Fibroblast of lung (primary cell): ENCODE measurements at regions not wholly inside any gene's neighbourhood (a gene's known extent, or its start where the extent isn't known, plus 50 kb on each side); places are given as distances from the start of the nearest gene placed in this dataset.
A peak's percentile ranks its signal among the peaks of the same experiment; 100 is the strongest.

ENCODE experiments used
- DNase-seq, 2 donors: peaks; one replicate each; pipeline versions ENCODE4 v3.0.0 to v3.0.0-alpha.2; 2010; ENCODE audit warnings: low read depth in 2 of 2
- H2AFZ ChIP-seq: 2 replicates; pipeline ENCODE4 v1.5.1; 2012; ENCODE audit warnings: low read length, control low read depth, inconsistent platforms
- H3K27ac ChIP-seq: 2 replicates; pipeline ENCODE4 v1.5.1; 2011; ENCODE audit warnings: low read length, control low read depth; ENCODE audit not compliant: insufficient read depth
- H3K27me3 ChIP-seq: 2 replicates; pipeline ENCODE4 v1.5.1; 2011; ENCODE audit warnings: mild to moderate bottlenecking, low read length; ENCODE audit not compliant: control insufficient read depth, insufficient read depth
- H3K36me3 ChIP-seq: 2 replicates; pipeline ENCODE4 v1.5.1; 2011; ENCODE audit warnings: low read length; ENCODE audit not compliant: control insufficient read depth, insufficient read depth
- H3K4me1 ChIP-seq: 2 replicates; pipeline ENCODE4 v1.5.1; 2011; ENCODE audit warnings: low read length; ENCODE audit not compliant: control insufficient read depth, insufficient read depth; ENCODE audit errors: extremely low read depth
- H3K4me2 ChIP-seq: 2 replicates; pipeline ENCODE4 v1.5.1; 2011; ENCODE audit warnings: low read length, control low read depth; ENCODE audit not compliant: insufficient read depth; ENCODE audit errors: extremely low read depth
- H3K4me3 ChIP-seq, 4 experiments: fragments of 200-600 bp in 1 of 4; sonication (generic) in 1 of 4; replicated peaks in 1 of 4; 2 replicates each; pipeline ENCODE4 v1.5.1; 2011 to 2016; ENCODE audit warnings: low read length in 4 of 4, low read depth in 3 of 4, mild to moderate bottlenecking in 3 of 4, control low read depth in 2 of 4, inconsistent platforms in 1 of 4, mixed read lengths in 1 of 4; ENCODE audit not compliant: insufficient read depth in 1 of 4; ENCODE audit errors: control extremely low read depth in 1 of 4
- H3K79me2 ChIP-seq: 2 replicates; pipeline ENCODE4 v1.5.1; 2012; ENCODE audit warnings: mild to moderate bottlenecking, low read length, inconsistent platforms; ENCODE audit not compliant: control insufficient read depth, insufficient read depth
- H3K9ac ChIP-seq: 2 replicates; pipeline ENCODE4 v1.5.1; 2011; ENCODE audit warnings: mild to moderate bottlenecking, low read length, control low read depth; ENCODE audit not compliant: insufficient read depth
- H3K9me3 ChIP-seq: 2 replicates; pipeline ENCODE4 v1.5.1; 2012; ENCODE audit warnings: low read depth, low read length; ENCODE audit not compliant: control insufficient read depth, insufficient read depth
- H4K20me1 ChIP-seq: 2 replicates; pipeline ENCODE4 v1.5.1; 2011; ENCODE audit warnings: low read length; ENCODE audit not compliant: control insufficient read depth, insufficient read depth; ENCODE audit errors: extremely low read depth
- EZH2 ChIP-seq: IDR thresholded peaks from 2 replicates; pipeline ENCODE4 v1.5.1; 2012; ENCODE audit warnings: low read length, control low read depth, mild to moderate bottlenecking; ENCODE audit errors: missing control alignments
- TF ChIP-seq, protein P1 (sequence below), 2 donors: IDR thresholded peaks in 1 of 2; conservative IDR thresholded peaks in 1 of 2; 1 replicate in 1 of 2; 2 replicates in 1 of 2; pipeline ENCODE4 v1.5.1; 2011 to 2012; ENCODE audit warnings: low read length in 2 of 2, control low read depth in 1 of 2, inconsistent platforms in 1 of 2, low read depth in 1 of 2, mild to moderate bottlenecking in 1 of 2

GRCh38 chr3:118573912-118574311 is 460.7 kb downstream of the IGSF11 start:
- H3K27me3 ChIP-seq, result no peaks in the 10 kb centered on the region
- H2AFZ ChIP-seq, result no peak overlapping the region
- H3K9me3 ChIP-seq, result no peaks in the 10 kb centered on the region
- no peaks in the 10 kb centered on the region for H3K4me1 ChIP-seq
- no peak overlapping the region for H3K4me2 ChIP-seq
- no peak for DNase-seq
- TF ChIP-seq, protein P1, sequence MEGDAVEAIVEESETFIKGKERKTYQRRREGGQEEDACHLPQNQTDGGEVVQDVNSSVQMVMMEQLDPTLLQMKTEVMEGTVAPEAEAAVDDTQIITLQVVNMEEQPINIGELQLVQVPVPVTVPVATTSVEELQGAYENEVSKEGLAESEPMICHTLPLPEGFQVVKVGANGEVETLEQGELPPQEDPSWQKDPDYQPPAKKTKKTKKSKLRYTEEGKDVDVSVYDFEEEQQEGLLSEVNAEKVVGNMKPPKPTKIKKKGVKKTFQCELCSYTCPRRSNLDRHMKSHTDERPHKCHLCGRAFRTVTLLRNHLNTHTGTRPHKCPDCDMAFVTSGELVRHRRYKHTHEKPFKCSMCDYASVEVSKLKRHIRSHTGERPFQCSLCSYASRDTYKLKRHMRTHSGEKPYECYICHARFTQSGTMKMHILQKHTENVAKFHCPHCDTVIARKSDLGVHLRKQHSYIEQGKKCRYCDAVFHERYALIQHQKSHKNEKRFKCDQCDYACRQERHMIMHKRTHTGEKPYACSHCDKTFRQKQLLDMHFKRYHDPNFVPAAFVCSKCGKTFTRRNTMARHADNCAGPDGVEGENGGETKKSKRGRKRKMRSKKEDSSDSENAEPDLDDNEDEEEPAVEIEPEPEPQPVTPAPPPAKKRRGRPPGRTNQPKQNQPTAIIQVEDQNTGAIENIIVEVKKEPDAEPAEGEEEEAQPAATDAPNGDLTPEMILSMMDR (conservative IDR thresholded peaks at IDR 0.05 in 1 of 2, IDR thresholded peaks at IDR 0.05 in 1 of 2; ENCODE audit: low read depth in 1 of 2, low read length in 2 of 2), result no peak
- no peak for TF ChIP-seq EZH2
- no peak overlapping the region for H3K9ac ChIP-seq
- no peaks in the 10 kb centered on the region for H3K79me2 ChIP-seq
- no peak overlapping the region for H3K4me3 ChIP-seq
- H3K36me3 ChIP-seq, result no peaks in the 10 kb centered on the region
- no peaks in the 10 kb centered on the region for H4K20me1 ChIP-seq
- H3K27ac ChIP-seq, result no peak overlapping the region

- Histone ChIP-seq H3K4me1 (no peaks in the 10 kb centered on the region), H2AFZ (no peak overlapping the region), H4K20me1 (no peaks in the 10 kb centered on the region), H3K27me3 (no peaks in the 10 kb centered on the region), H3K4me3 (no peak overlapping the region), H3K79me2 (no peaks in the 10 kb centered on the region), H3K9me3 (no peaks in the 10 kb centered on the region), H3K36me3 (no peaks in the 10 kb centered on the region), H3K9ac (no peak overlapping the region), H3K4me2 (no peak overlapping the region), H3K27ac (no peak overlapping the region)
- DNase-seq, result peak in 1 of 2 donors; percentile 2
- TF ChIP-seq EZH2, result no peak
- TF ChIP-seq, protein P1 (conservative IDR thresholded peaks at IDR 0.05 in 1 of 2, IDR thresholded peaks at IDR 0.05 in 1 of 2; ENCODE audit: low read depth in 1 of 2, low read length in 2 of 2), result no peak
These were observed 457.4 kb downstream of the IGSF11 start for GRCh38 chr3:118577055-118577777.

DNA sequence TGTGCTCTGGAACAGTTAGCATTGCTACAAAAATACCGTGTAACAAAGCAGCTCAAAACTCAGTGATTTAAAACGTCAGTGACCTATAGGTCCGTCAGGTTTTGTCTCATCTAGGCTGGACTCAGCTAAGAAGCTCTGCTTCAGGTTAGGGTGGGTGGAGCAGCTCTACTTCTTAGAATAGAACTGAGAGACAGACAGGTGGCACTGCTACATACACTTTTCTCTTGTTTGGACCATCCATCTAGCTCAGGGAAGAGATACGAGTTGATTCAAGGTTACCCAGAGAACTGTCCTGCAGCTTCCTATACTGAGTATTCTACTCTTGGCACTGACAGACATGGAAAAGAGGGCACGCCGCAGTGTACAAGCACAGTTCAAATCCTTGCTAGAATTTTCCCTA is 456.1 kb downstream of the IGSF11 start:
- TF ChIP-seq, protein P1 (conservative IDR thresholded peaks at IDR 0.05 in 1 of 2, IDR thresholded peaks at IDR 0.05 in 1 of 2; ENCODE audit: low read depth in 1 of 2, low read length in 2 of 2), result no peak
- no peak for TF ChIP-seq EZH2
- no peaks in the 10 kb centered on the region for H3K27me3 ChIP-seq
- DNase-seq, result no peak

More for the DNA sequence above, 456.1 kb downstream of the IGSF11 start:
- H3K4me3 ChIP-seq, result no peak overlapping the region
- H4K20me1 ChIP-seq, result no peaks in the 10 kb centered on the region
- no peaks in the 10 kb centered on the region for H3K79me2 ChIP-seq
- H3K9me3 ChIP-seq, result no peaks in the 10 kb centered on the region
- H3K4me1 ChIP-seq, result no peaks in the 10 kb centered on the region
- no peak overlapping the region for H2AFZ ChIP-seq
- no peak overlapping the region for H3K9ac ChIP-seq
- no peak overlapping the region for H3K27ac ChIP-seq
- no peak overlapping the region for H3K4me2 ChIP-seq
- no peaks in the 10 kb centered on the region for H3K36me3 ChIP-seq
